Esophagus squamous epithelium (tissue), 4 donors: ENCODE measurements at regions not wholly inside any gene's neighbourhood (a gene's known extent, or its start where the extent isn't known, plus 50 kb on each side); places are given as distances from the start of the nearest gene placed in this dataset.

ENCODE experiments used
- CTCF ChIP-seq, 6 experiments: fragments of 450-650 bp in 4 of 6; fragments of 200-600 bp in 2 of 6; sonication (generic) in 2 of 6; IDR thresholded peaks; one replicate each; pipeline ENCODE4 v1.5.1; 2016 to 2019; ENCODE audit warnings: antibody characterized with exemption in 6 of 6, mild to moderate bottlenecking in 4 of 6, moderate library complexity in 4 of 6
- POLR2A ChIP-seq, 4 donors: fragments of 450-650 bp; IDR thresholded peaks; one replicate each; pipeline ENCODE4 v1.6.1; 2017; ENCODE audit warnings: antibody characterized with exemption in 4 of 4, mild to moderate bottlenecking in 4 of 4, moderate library complexity in 3 of 4

- TF ChIP-seq CTCF (IDR thresholded peaks at IDR 0.05) (no peak), POLR2A (IDR thresholded peaks at IDR 0.05) (no peak)
Observed at GRCh38 chr7:28267012-28267411, 86.4 kb upstream of the JAZF1 start.
